Suppressor macrophage treated with lipopolysaccharide for 4 hours (primary cell): ENCODE measurements at regions not wholly inside any gene's neighbourhood (a gene's known extent, or its start where the extent isn't known, plus 50 kb on each side); places are given as distances from the start of the nearest gene placed in this dataset.
A peak's percentile ranks its signal among the peaks of the same experiment; 100 is the strongest.
"Not testable (repeated sequence)": the region's sequence is repeated elsewhere in the genome, so short reads cannot be mapped to it uniquely, and the experiment has no call there.

Experiments
- DNase-seq: peaks from one replicate; pipeline ENCODE4 v3.0.0-alpha.2; 2020

- DNase-seq, result no peak
Observed at GRCh38 chr9:95729669-95730368, 145.7 kb upstream of the ERCC6L2 start.

GRCh38 chr9:95729046-95729445 lies 146.4 kb upstream of the ERCC6L2 start:
- no peak for DNase-seq

- DNase-seq, result no peak
Observed at GRCh38 chr9:95727947-95728520, 147.5 kb upstream of the ERCC6L2 start.

GRCh38 chr9:95726756-95727155 lies 148.7 kb upstream of the ERCC6L2 start:
- peak; percentile 64 for DNase-seq

GRCh38 chr9:95725045-95725444 lies 150.4 kb upstream of the ERCC6L2 start:
- no peak for DNase-seq

- no peak for DNase-seq
Observed at GRCh38 chr9:95724253-95724991, 151.1 kb upstream of the ERCC6L2 start.

GRCh38 chr9:95722141-95722540 lies 153.3 kb upstream of the ERCC6L2 start:
- DNase-seq, result no peak

GRCh38 chr9:95721061-95721531 lies 154.4 kb upstream of the ERCC6L2 start:
- no peak for DNase-seq

- DNase-seq, result no peak
Observed at GRCh38 chr9:95720496-95720895, 155.0 kb upstream of the ERCC6L2 start.

- DNase-seq, result no peak
Observed at GRCh38 chr9:95719354-95719753, 156.1 kb upstream of the ERCC6L2 start.

- DNase-seq, result no peak
Observed at GRCh38 chr9:95718263-95718662, 157.2 kb upstream of the ERCC6L2 start.

- no peak for DNase-seq
Observed at GRCh38 chr9:95715868-95716435, 159.5 kb upstream of the ERCC6L2 start.

GRCh38 chr9:95710446-95710845 lies 165.0 kb upstream of the ERCC6L2 start:
- DNase-seq, result no peak

GRCh38 chr9:95696701-95697100 lies 178.8 kb upstream of the ERCC6L2 start:
- no peak for DNase-seq

- no peak for DNase-seq
Observed at GRCh38 chr9:95691435-95691834, 174.7 kb upstream of the PTCH1 start.

- DNase-seq, result no peak
Observed at GRCh38 chr9:95689669-95690068, 172.9 kb upstream of the PTCH1 start.

- DNase-seq, result no peak
Observed at GRCh38 chr9:95684516-95684915, 167.7 kb upstream of the PTCH1 start.

GRCh38 chr9:95680306-95680705 lies 163.5 kb upstream of the PTCH1 start:
- not testable (repeated sequence) for DNase-seq

GRCh38 chr9:95679874-95680273 lies 163.1 kb upstream of the PTCH1 start:
- no peak for DNase-seq

- no peak for DNase-seq
Observed at GRCh38 chr9:95678759-95679158, 162.0 kb upstream of the PTCH1 start.

- no peak for DNase-seq
Observed at GRCh38 chr9:95670122-95670521, 153.4 kb upstream of the PTCH1 start.

- no peak for DNase-seq
Observed at GRCh38 chr9:95669253-95669652, 152.5 kb upstream of the PTCH1 start.

GRCh38 chr9:95667789-95668188 lies 151.0 kb upstream of the PTCH1 start:
- DNase-seq, result no peak

GRCh38 chr9:95666785-95667155 lies 150.0 kb upstream of the PTCH1 start:
- no peak for DNase-seq
